H1 (cell line): ENCODE measurements at regions not wholly inside any gene's neighbourhood (a gene's known extent, or its start where the extent isn't known, plus 50 kb on each side); places are given as distances from the start of the nearest gene placed in this dataset.

Experiments
- CTCF ChIA-PET: fragments of 300-600 bp; sonication (Branson Sonifier 250); formaldehyde crosslinking; loops from one replicate; lab custom pipeline; 2021; ENCODE audit not compliant: partially characterized antibody; lab: Charles Lee
- POLR2A ChIA-PET: fragments of 300-600 bp; sonication (Branson Sonifier 250); formaldehyde crosslinking; loops from one replicate; lab custom pipeline; 2021; ENCODE audit warnings: inconsistent platforms; ENCODE audit not compliant: partially characterized antibody; lab: Charles Lee
- DNase-seq, 2 experiments: peaks; one replicate each; pipeline versions ENCODE4 v3.0.0 to v3.0.0-alpha.2; 2010 to 2022; ENCODE audit warnings: low spot score in 2 of 2, low read depth in 1 of 2, mixed read lengths in 1 of 2
- FAIRE-seq: peaks from 2 replicates; lab custom pipeline; 2011; peaks lifted over from hg19 to GRCh38; lab: Jason Lieb, UNC
- H2AFZ ChIP-seq: 2 replicates; pipeline ENCODE4 v1.8.1; 2012; ENCODE audit warnings: low read length, inconsistent platforms
- H2AK5ac ChIP-seq: 2 replicates; pipeline ENCODE4 v1.6.1; 2013; ENCODE audit warnings: low read depth, low read length
- H2BK120ac ChIP-seq: replicated peaks from 2 replicates; pipeline ENCODE3; 2013; ENCODE audit warnings: low read depth, low read length, inconsistent platforms
- H2BK12ac ChIP-seq: 2 replicates; pipeline ENCODE4 v1.6.1; 2013; ENCODE audit warnings: low read depth, low read length
- H2BK15ac ChIP-seq: 2 replicates; pipeline ENCODE4 v1.6.1; 2013; ENCODE audit warnings: low read length
- H2BK20ac ChIP-seq: 2 replicates; pipeline ENCODE4 v1.6.1; 2013; ENCODE audit warnings: low read length
- H2BK5ac ChIP-seq: 2 replicates; pipeline ENCODE4 v1.6.1; 2013; ENCODE audit warnings: low read depth, low read length
- H3K14ac ChIP-seq: 2 replicates; pipeline ENCODE4 v1.6.1; 2013; ENCODE audit warnings: inconsistent platforms; ENCODE audit not compliant: insufficient read length
- H3K18ac ChIP-seq: 2 replicates; pipeline ENCODE4 v1.6.1; 2013; ENCODE audit warnings: low read length; ENCODE audit errors: extremely low read depth
- H3K23ac ChIP-seq: 2 replicates; pipeline ENCODE4 v1.6.1; 2013; ENCODE audit warnings: inconsistent platforms; ENCODE audit not compliant: insufficient read length
- H3K23me2 ChIP-seq: 2 replicates; pipeline ENCODE4 v1.6.1; 2013; ENCODE audit warnings: low read depth, low read length
- H3K27ac ChIP-seq: 2 replicates; pipeline ENCODE4 v1.6.1; 2011; ENCODE audit warnings: low read depth, low read length, inconsistent platforms
- H3K27me3 ChIP-seq, 4 experiments: replicated peaks in 1 of 4; 1 replicate in 1 of 4; 2 replicates in 3 of 4; pipeline versions ENCODE4 v1.6.1 to v1.8.1; 2011 to 2013; ENCODE audit warnings: low read length in 3 of 4, mild to moderate bottlenecking in 3 of 4, inconsistent platforms in 2 of 4, mixed read lengths in 2 of 4, moderate library complexity in 1 of 4; ENCODE audit not compliant: control insufficient read depth in 3 of 4, insufficient read depth in 3 of 4; ENCODE audit errors: extremely low read depth in 1 of 4
- H3K36me3 ChIP-seq, 4 experiments: 2 replicates each; pipeline versions ENCODE4 v1.6.1 to v1.8.1; 2011 to 2013; ENCODE audit warnings: mild to moderate bottlenecking in 4 of 4, low read length in 3 of 4, moderate library complexity in 2 of 4, control low read depth in 1 of 4, inconsistent platforms in 1 of 4; ENCODE audit not compliant: insufficient read depth in 4 of 4, control insufficient read depth in 2 of 4
- H3K4ac ChIP-seq: replicated peaks from 2 replicates; pipeline ENCODE3; 2013; ENCODE audit warnings: low read length, low read depth, mixed read lengths, inconsistent platforms; ENCODE audit not compliant: insufficient read length
- H3K4me1 ChIP-seq, 4 experiments: replicated peaks in 1 of 4; 1 replicate in 1 of 4; 2 replicates in 3 of 4; pipeline versions ENCODE4 v1.6.1 to v1.8.1; 2011 to 2013; ENCODE audit warnings: low read length in 3 of 4, inconsistent platforms in 2 of 4, mixed read lengths in 1 of 4; ENCODE audit not compliant: insufficient read depth in 4 of 4, control insufficient read depth in 3 of 4
- H3K4me2 ChIP-seq, 2 experiments: 2 replicates each; pipeline versions ENCODE4 v1.6.1 to v1.8.1; 2011 to 2013; ENCODE audit warnings: low read depth in 2 of 2, low read length in 2 of 2, control low read depth in 1 of 2, inconsistent platforms in 1 of 2, mild to moderate bottlenecking in 1 of 2; ENCODE audit not compliant: insufficient read depth in 1 of 2
- H3K4me3 ChIP-seq, 4 experiments: fragments of 200-600, 300-600 bp in 1 of 4; sonication (generic), shearing (Covaris generic), sonication (Bioruptor Twin) in 1 of 4; 2 replicates each; pipeline versions ENCODE4 v1.5.1 to v1.8.1; 2011 to 2016; ENCODE audit warnings: low read length in 4 of 4, low read depth in 3 of 4, control low read depth in 2 of 4, inconsistent platforms in 2 of 4, mild to moderate bottlenecking in 2 of 4, mixed read lengths in 1 of 4, moderate library complexity in 1 of 4; ENCODE audit not compliant: insufficient read depth in 2 of 4; ENCODE audit errors: extremely low read depth in 1 of 4
- H3K56ac ChIP-seq: replicated peaks from 2 replicates; pipeline ENCODE3; 2013; ENCODE audit warnings: low read depth, mild to moderate bottlenecking, mixed read lengths, low read length, inconsistent platforms; ENCODE audit not compliant: insufficient read length
- H3K79me1 ChIP-seq: 2 replicates; pipeline ENCODE4 v1.6.1; 2013; ENCODE audit warnings: low read depth, low read length, control low read depth
- H3K79me2 ChIP-seq, 2 experiments: 2 replicates each; pipeline versions ENCODE4 v1.6.1 to v1.8.1; 2012 to 2013; ENCODE audit warnings: low read length in 2 of 2, mild to moderate bottlenecking in 2 of 2, inconsistent platforms in 1 of 2; ENCODE audit not compliant: insufficient read depth in 2 of 2, control insufficient read depth in 1 of 2
- H3K9ac ChIP-seq, 4 experiments: replicated peaks in 1 of 4; 1 replicate in 1 of 4; 2 replicates in 3 of 4; pipeline versions ENCODE4 v1.6.1 to v1.8.1; 2011 to 2013; ENCODE audit warnings: low read depth in 3 of 4, low read length in 3 of 4, control low read depth in 2 of 4, mild to moderate bottlenecking in 2 of 4, moderate library complexity in 2 of 4, inconsistent platforms in 1 of 4; ENCODE audit errors: extremely low read depth in 1 of 4
- H3K9me3 ChIP-seq, 2 experiments: 2 replicates each; pipeline versions ENCODE4 v1.6.1 to v1.8.1; 2012 to 2013; ENCODE audit warnings: mild to moderate bottlenecking in 2 of 2, moderate library complexity in 2 of 2, control low read depth in 1 of 2, inconsistent platforms in 1 of 2, low read depth in 1 of 2, low read length in 1 of 2, mixed read lengths in 1 of 2; ENCODE audit not compliant: insufficient read depth in 2 of 2
- H4K20me1 ChIP-seq, 2 experiments: replicated peaks in 1 of 2; 2 replicates each; pipeline versions ENCODE3 to v1.8.1; 2011 to 2013; ENCODE audit warnings: inconsistent platforms in 2 of 2, low read length in 2 of 2, mild to moderate bottlenecking in 1 of 2; ENCODE audit not compliant: insufficient read depth in 2 of 2, control insufficient read depth in 1 of 2
- H4K5ac ChIP-seq: 2 replicates; pipeline ENCODE4 v1.6.1; 2013; ENCODE audit warnings: low read length, low read depth, mixed read lengths, inconsistent platforms; ENCODE audit not compliant: insufficient read length
- H4K8ac ChIP-seq: 2 replicates; pipeline ENCODE4 v1.8.0; 2013; ENCODE audit warnings: mild to moderate bottlenecking, moderate library complexity, low read length, inconsistent platforms; ENCODE audit not compliant: insufficient read depth; ENCODE audit errors: extremely low read depth
- H4K91ac ChIP-seq: replicated peaks from 2 replicates; pipeline ENCODE3; 2013; ENCODE audit warnings: low read length, mixed read lengths, inconsistent platforms; ENCODE audit not compliant: insufficient read length
- BCL11A ChIP-seq, 2 experiments: IDR thresholded peaks; one replicate each; pipeline ENCODE4 v1.6.1; 2011; ENCODE audit warnings: low read depth in 2 of 2, low read length in 2 of 2, mild to moderate bottlenecking in 2 of 2
- CEBPB ChIP-seq: IDR thresholded peaks from 2 replicates; pipeline ENCODE4 v1.6.1; 2012; ENCODE audit warnings: low read depth, low read length
- PHF8 ChIP-seq: fragments of 200-600 bp; sonication (generic); conservative IDR thresholded peaks from 2 replicates; pipeline ENCODE4 v1.7.1; 2012; ENCODE audit warnings: low read depth, mild to moderate bottlenecking, inconsistent platforms, low read length, moderate library complexity
- POLR2A ChIP-seq, 2 experiments: IDR thresholded peaks; 1 replicate in 1 of 2; 2 replicates in 1 of 2; pipeline ENCODE4 v1.6.1; 2011; ENCODE audit warnings: low read depth in 2 of 2, low read length in 2 of 2, mild to moderate bottlenecking in 2 of 2; ENCODE audit errors: control extremely low read depth in 1 of 2
- RXRA ChIP-seq: IDR thresholded peaks from 2 replicates; pipeline ENCODE4 v1.6.1; 2011; ENCODE audit warnings: low read depth, mild to moderate bottlenecking, low read length, moderate library complexity; ENCODE audit not compliant: insufficient read depth
- SP4 ChIP-seq: IDR thresholded peaks from 2 replicates; pipeline ENCODE4 v1.6.1; 2012; ENCODE audit warnings: low read length, inconsistent platforms
- TAF1 ChIP-seq: IDR thresholded peaks from 2 replicates; pipeline ENCODE4 v1.6.1; 2011; ENCODE audit warnings: mild to moderate bottlenecking, low read depth, low read length
- TAF7 ChIP-seq: optimal IDR thresholded peaks from 2 replicates; pipeline ENCODE3; 2011; ENCODE audit warnings: low read depth, mild to moderate bottlenecking, inconsistent platforms, low read length, moderate library complexity, borderline replicate concordance
- ZNF274 ChIP-seq: IDR thresholded peaks from 2 replicates; pipeline ENCODE4 v1.7.0; 2012; ENCODE audit warnings: low read length, borderline replicate concordance; ENCODE audit errors: extremely low read depth
- WGBS, 2 experiments: shearing (Covaris generic) in 1 of 2; methylation state at CpG; one replicate each; pipeline versions ENCODE4 v1.1.6 to v1.1.7; 2013 to 2015; ENCODE audit warnings: low lambda C conversion rate in 2 of 2, mixed read lengths in 2 of 2, inconsistent platforms in 1 of 2, low coverage in 1 of 2, missing lambda C conversion rate in 1 of 2; ENCODE audit not compliant: insufficient replicate concordance in 2 of 2, insufficient coverage in 1 of 2, insufficient read length in 1 of 2; ENCODE audit errors: extremely low coverage in 1 of 2, missing lambda C conversion rate in 1 of 2; 5-methylcytosine and 5-hydroxymethylcytosine counted together

- no peak overlapping the region; the same call in 1 of the 2 replicates for H2AFZ ChIP-seq
- H3K23me2 ChIP-seq, result no peaks in the 10 kb centered on the region
- TF ChIP-seq SP4 (no peak), PHF8 (no peak), RXRA (no peak), TAF1 (0 out of 2 replicates have a peak, but pooled peaks have one; percentile 21), POLR2A (IDR thresholded peaks at IDR 0.05; ENCODE audit: control extremely low read depth in 1 of 2, low read depth in 2 of 2, low read length in 2 of 2) (peak in 1 of 2 experiments; percentile 47; a peak in 1 of 3 replicates), CEBPB (0 out of 2 replicates have a peak, but pooled peaks have one; percentile 17), TAF7 (no peak), ZNF274 (no peak), BCL11A (IDR thresholded peaks at IDR 0.05; ENCODE audit: low read depth in 2 of 2, low read length in 2 of 2) (no peak)
- H3K36me3 ChIP-seq, result no peaks in the 10 kb centered on the region
- no peak overlapping the region for H2BK15ac ChIP-seq
- ChIA-PET POLR2A (interaction anchor here (0.6 to 2.2 kb wide), 6 partner anchors 11 to 107 kb away, joined by 3 to 10 read pairs (median 4); no protein-coding TSS in a partner anchor), CTCF (interaction anchor here (0.8 to 1.4 kb wide), 5 partner anchors 10 to 141 kb away, joined by 3 to 5 read pairs (median 3); no protein-coding TSS in a partner anchor)
- peak overlapping the region; percentile 97 for H4K91ac ChIP-seq
- no peak overlapping the region for H2BK12ac ChIP-seq
- no peaks in the 10 kb centered on the region for H3K79me1 ChIP-seq
- H3K23ac ChIP-seq, result no peak overlapping the region
- H2AK5ac ChIP-seq, result no peak overlapping the region
- FAIRE-seq, result peak; percentile 96
- no peaks in the 10 kb centered on the region for H4K20me1 ChIP-seq
- peak overlapping the region; percentile 60 for H4K5ac ChIP-seq
- H3K79me2 ChIP-seq, result no peaks in the 10 kb centered on the region
- H3K18ac ChIP-seq, result peak overlapping the region; percentile 20; the same call in 1 of the 2 replicates
- H2BK5ac ChIP-seq, result peak overlapping the region; percentile 76; the same call in 1 of the 2 replicates
- peaks cover 0 to 3% (median 0%) of the 10 kb centered on the region in 4 experiments; a peak in 1 of 7 replicates for H3K27me3 ChIP-seq
- H3K27ac ChIP-seq, result no peak overlapping the region; the same call in 1 of the 2 replicates
- DNase-seq, result peak in 1 of 2 experiments; percentile 58
- H3K4me2 ChIP-seq, result peak overlapping the region; percentile 67 to 71
- peak overlapping the region; percentile 75; the same call in 1 of the 2 replicates for H4K8ac ChIP-seq
- 21% methylated on average over 18 of the region's 20 CpGs; no CpG with 5 or more reads in 1 of the 2 experiments for WGBS, 2 experiments
- H3K56ac ChIP-seq, result peak overlapping the region; percentile 1
- peak overlapping the region; percentile 4 for H3K4ac ChIP-seq
- no peaks in the 10 kb centered on the region for H3K9me3 ChIP-seq
- H2BK20ac ChIP-seq, result peak overlapping the region; percentile 37; the same call in 1 of the 2 replicates
- peaks cover 14 to 27% (median 21%) of the 10 kb centered on the region in 4 experiments for H3K4me1 ChIP-seq
- H3K14ac ChIP-seq, result no peak overlapping the region
- peak overlapping the region; percentile 92 for H2BK120ac ChIP-seq
- no peak overlapping the region for H3K9ac ChIP-seq
- H3K4me3 ChIP-seq, result peak overlapping the region in 3 of 4 experiments; percentile 15 to 52 (median 21); a peak in 3 of 8 replicates
Observed at GRCh38 chr1:38727684-38728584, 131.6 kb downstream of the RRAGC start.
